ENCODE measurements at regions not wholly inside any gene's neighbourhood (a gene's known extent, or its start where the extent isn't known, plus 50 kb on each side); places are given as distances from the start of the nearest gene placed in this dataset.

DNA sequence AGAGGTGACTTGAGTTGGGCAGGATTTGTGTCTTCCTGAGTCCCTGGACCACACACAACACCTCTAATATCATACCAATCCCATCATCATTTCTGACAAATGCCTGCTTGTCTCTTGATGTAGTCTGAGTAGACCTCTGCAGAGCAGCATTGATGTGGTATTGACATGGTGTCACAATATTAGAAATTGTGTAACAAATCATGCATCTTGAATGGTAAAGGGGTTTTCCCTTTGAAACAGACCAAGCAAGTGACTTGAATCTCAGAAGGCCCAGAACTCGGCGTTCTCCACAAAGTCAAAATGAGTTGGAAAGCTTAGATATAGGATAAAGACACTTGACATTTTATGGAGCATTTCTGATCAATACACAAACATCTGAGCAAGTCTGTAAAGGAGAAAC, 72.7 kb upstream of the KIRREL1 start:
- H2AFZ ChIP-seq (ENCODE audit: low read depth, low read length) = no peak overlapping the region
- H3K27ac ChIP-seq (ENCODE audit: insufficient read depth, low read depth, low read length) = no peak overlapping the region
- DNase-seq (ENCODE audit: low read depth, low spot score) (no peak), FAIRE-seq (no peak)
- H3K79me2 ChIP-seq (ENCODE audit: control insufficient read depth, insufficient read depth, low read length) = no peaks in the 10 kb centered on the region
- H3K9me1 ChIP-seq (replicated peaks; ENCODE audit: control insufficient read depth, extremely low read depth, insufficient read depth, low read length) = no peaks in the 10 kb centered on the region
- H3K36me3 ChIP-seq (ENCODE audit: control insufficient read depth in 2 of 2, extremely low read depth in 1 of 2, insufficient read depth in 2 of 2, low read length in 2 of 2) = no peaks in the 10 kb centered on the region
- H3K9ac ChIP-seq (replicated peaks; ENCODE audit: extremely low read depth, insufficient read depth, low read length) = no peak overlapping the region
- intact Hi-C loops (cut with micrococcal nuclease) = no loop called here
- no peak overlapping the region for H3K4me3 ChIP-seq (replicated peaks in 1 of 3; ENCODE audit: insufficient read depth in 1 of 3, low read depth in 1 of 3, low read length in 3 of 3)
- no peaks in the 10 kb centered on the region for H3K9me3 ChIP-seq (replicated peaks; ENCODE audit: control insufficient read depth, insufficient read depth, low read length)
- no peaks in the 10 kb centered on the region for H4K20me1 ChIP-seq (replicated peaks; ENCODE audit: control insufficient read depth, extremely low read depth, insufficient read depth, low read length)
- dilution Hi-C loops (cut with MboI; ENCODE audit: extremely low pct_ligation_motif_present, low sequenced_read_pairs) = no loop called here
- TF ChIP-seq, protein P1, sequence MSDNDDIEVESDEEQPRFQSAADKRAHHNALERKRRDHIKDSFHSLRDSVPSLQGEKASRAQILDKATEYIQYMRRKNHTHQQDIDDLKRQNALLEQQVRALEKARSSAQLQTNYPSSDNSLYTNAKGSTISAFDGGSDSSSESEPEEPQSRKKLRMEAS (IDR thresholded peaks at IDR 0.05; ENCODE audit: insufficient read depth, insufficient read length) = no peak
- TF ChIP-seq EZH2 (IDR thresholded peaks at IDR 0.05; ENCODE audit: borderline replicate concordance, low read depth, low read length, severe bottlenecking) = no peak
- TF ChIP-seq JUN (IDR thresholded peaks at IDR 0.05; ENCODE audit: borderline replicate concordance, insufficient read depth, insufficient read length, low read depth) = no peak
- TF ChIP-seq, protein P2, sequence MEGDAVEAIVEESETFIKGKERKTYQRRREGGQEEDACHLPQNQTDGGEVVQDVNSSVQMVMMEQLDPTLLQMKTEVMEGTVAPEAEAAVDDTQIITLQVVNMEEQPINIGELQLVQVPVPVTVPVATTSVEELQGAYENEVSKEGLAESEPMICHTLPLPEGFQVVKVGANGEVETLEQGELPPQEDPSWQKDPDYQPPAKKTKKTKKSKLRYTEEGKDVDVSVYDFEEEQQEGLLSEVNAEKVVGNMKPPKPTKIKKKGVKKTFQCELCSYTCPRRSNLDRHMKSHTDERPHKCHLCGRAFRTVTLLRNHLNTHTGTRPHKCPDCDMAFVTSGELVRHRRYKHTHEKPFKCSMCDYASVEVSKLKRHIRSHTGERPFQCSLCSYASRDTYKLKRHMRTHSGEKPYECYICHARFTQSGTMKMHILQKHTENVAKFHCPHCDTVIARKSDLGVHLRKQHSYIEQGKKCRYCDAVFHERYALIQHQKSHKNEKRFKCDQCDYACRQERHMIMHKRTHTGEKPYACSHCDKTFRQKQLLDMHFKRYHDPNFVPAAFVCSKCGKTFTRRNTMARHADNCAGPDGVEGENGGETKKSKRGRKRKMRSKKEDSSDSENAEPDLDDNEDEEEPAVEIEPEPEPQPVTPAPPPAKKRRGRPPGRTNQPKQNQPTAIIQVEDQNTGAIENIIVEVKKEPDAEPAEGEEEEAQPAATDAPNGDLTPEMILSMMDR (IDR thresholded peaks at IDR 0.05; ENCODE audit: extremely low read depth in 1 of 2, insufficient read depth in 1 of 2, low read depth in 1 of 2, low read length in 2 of 2) = no peak
- no peak for TF ChIP-seq POLR2AphosphoS5 (IDR thresholded peaks at IDR 0.05; ENCODE audit: insufficient read depth, low read depth, low read length)
- no peak for TF ChIP-seq POLR2A (IDR thresholded peaks at IDR 0.05; ENCODE audit: low read depth, low read length)
- no peak for TF ChIP-seq MYC (IDR thresholded peaks at IDR 0.05; ENCODE audit: low read depth, low read length)
- no peak for TF ChIP-seq FOS (IDR thresholded peaks at IDR 0.05; ENCODE audit: borderline replicate concordance, insufficient read depth, low read length)
- TF ChIP-seq GATA2 (IDR thresholded peaks at IDR 0.05; ENCODE audit: insufficient read depth, insufficient read length, low read depth, low read length) = no peak
- H3K4me1 ChIP-seq (ENCODE audit: control insufficient read depth, extremely low read depth, insufficient read depth, low read length) = no peaks in the 10 kb centered on the region
- ChIA-PET POLR2A (no interaction called here), CTCF (no interaction called here)
- BruUV-seq (replicated peaks) = no TSS peak
- no peak overlapping the region for H3K4me2 ChIP-seq (ENCODE audit: insufficient read depth, low read length)
- H3K27me3 ChIP-seq (ENCODE audit: control insufficient read depth in 2 of 2, insufficient read depth in 2 of 2, low read length in 2 of 2) = no peaks in the 10 kb centered on the region
